HG02938 (cell line): ENCODE measurements at regions not wholly inside any gene's neighbourhood (a gene's known extent, or its start where the extent isn't known, plus 50 kb on each side); places are given as distances from the start of the nearest gene placed in this dataset.
"Not testable (repeated sequence)": the region's sequence is repeated elsewhere in the genome, so short reads cannot be mapped to it uniquely, and the experiment has no call there.

Experiments used
- ATAC-seq: cut with Tn5 transposase; IDR thresholded peaks from one replicate; pipeline ENCODE4 v1.9.1; 2021; ENCODE audit warnings: mild to moderate bottlenecking, moderate library complexity; ENCODE audit not compliant: unreplicated experiment

DNA sequence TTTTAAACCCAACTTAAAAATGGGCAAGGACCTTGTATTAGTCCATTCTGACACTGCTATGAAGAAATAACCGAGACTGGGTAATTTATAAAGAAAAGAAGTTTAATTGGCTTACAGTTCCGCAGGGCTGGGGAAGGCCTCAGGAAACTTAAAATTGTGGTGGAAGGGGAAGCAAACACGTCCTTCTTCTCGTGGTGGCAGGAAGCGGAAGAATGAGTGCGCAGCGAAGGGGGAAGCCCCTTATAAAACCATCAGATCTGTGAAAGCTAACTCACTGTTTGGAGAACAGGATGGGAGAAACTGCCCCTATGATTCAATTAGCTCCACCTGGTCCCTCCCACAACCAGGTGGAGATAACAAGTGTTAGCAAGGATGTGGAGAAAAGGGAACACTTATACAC lies 237.7 kb downstream of the SEC16B start:
- ATAC-seq: no peak

DNA sequence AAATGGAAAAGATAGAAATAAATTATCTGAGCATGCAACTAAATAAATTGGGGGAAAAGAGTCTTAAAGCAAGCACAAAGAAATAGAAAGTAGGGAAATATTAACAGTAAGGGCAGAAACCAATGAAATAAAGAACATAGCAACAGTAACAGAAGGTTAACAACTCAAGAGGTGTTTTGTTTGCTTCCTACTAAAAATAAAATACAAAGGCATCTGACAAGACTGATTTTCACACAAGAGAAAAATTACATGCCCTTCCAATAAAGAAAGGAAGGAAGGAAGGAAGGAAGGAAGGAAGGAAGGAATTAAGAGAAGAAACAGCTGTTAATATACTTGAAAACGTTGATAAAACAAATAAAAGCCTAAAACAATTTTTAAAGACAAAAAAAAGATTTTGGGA lies 240.2 kb downstream of the SEC16B start:
- ATAC-seq: no peak

DNA sequence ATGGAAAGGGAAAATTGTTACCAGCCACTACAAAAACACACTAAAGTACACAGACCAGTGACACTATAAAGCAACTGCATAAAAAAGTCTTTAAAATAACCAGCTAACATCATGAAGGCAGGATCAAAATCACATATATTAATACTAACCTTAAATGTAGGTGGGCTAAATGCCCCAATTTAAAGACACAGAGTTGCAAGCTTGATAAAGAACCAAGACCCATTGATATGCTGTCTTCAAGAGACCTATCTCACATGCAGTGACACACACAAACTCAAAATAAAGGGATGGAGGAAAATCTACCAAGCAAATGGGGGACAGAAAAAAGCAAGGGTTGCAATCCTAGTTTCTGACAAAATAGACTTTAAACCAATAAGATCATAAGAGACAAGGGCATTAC lies 246.3 kb downstream of the SEC16B start:
- ATAC-seq: no peak

DNA sequence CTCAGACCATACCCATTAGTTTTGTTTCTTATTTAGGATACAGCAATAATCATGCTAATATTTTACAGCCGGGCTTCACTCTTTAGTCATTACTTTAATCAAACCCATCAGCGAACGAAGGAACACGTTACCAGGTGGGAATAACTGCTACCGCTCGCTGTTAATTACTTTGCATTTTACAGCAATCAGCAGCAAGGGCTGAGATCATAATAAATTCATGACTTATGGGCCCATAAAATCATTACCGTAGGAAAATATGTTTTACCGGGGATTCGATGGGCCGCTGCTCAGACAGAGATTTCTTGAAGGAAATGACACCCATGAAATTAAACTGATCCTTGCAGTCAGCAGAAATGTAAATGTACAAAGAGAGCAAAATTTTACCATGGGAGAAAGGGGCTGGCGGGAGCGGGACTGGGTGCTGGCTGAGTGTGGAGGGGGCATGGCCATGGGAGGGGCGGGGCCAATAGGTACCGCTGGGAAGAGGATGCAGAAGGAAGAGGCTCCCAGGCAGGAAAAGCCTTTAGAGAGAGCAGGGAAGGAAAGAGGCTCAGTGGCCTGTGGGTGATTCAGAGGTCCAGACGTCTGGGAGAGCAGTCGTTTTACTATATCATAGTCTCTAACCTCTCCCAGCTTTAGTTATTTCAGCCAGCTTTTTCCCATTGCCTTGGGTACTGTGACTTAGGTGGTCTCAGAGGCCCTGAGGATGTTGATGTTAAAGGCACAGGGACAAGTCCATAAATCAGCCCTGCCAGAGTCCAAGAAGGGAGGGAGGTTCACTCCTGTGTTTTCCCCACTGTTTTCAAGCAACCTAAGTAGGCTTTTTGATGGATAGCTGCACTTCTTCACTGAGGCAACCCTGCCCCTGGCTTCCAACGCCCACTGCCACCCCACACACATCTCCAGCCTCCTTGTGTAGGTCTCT lies 258.9 kb downstream of the SEC16B start:
- no peak for ATAC-seq

DNA sequence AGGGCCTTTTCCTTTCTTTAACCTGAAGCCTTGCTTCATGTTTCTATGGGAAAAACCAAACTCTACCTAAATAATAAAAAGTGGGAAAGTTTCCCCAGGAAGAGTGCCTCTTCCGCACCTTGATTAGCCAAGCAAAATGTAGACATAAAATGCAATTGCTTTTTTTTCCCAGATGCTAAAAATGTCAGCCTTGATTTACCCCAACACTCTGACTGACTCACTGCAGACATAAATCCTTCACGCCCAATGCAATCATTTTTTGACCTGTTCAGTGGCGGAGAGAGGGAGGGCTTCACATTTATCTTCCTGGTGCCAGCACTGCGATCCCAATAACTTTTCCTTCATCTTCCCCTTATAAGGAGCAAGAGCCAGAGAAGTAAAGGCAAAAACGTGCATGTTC lies 261.5 kb downstream of the SEC16B start:
- no peak for ATAC-seq

DNA sequence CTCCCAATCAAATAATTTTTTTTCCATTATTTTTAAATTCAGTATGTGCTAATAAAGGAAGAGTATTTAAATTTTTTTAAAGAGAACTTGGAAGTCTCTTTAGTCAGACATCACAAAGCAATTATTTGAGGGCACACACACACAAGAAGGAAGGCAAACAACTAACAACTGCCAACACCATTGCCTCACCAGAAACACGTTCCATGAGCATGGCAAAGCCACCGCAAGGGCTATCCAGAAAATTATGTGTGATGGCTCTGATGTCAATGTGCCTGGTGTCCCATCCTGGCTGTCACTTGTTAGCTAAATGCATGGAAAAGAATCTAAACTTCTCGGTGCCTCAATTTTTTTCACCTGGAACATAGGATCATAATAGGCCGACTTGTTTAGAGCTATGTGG lies 262.9 kb downstream of the SEC16B start:
- ATAC-seq: no peak

DNA sequence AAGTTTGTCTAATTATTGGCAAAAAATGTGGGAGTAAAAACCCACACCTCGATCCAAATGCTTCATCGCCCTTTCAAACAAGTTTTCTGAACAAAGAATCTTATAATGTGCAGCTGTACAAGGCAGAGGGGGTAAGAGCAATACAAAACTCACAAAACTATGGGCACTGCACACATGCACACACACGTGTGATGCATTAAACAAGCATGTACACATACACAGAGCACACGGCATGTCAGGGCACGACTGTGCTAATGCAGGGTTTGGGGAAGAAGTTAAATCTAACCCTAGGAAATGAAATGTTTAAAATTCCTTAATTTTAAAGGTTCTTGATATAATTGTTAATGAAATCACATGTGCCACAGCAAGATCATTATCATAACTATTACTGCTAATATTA lies 264.0 kb downstream of the SEC16B start:
- no peak for ATAC-seq

DNA sequence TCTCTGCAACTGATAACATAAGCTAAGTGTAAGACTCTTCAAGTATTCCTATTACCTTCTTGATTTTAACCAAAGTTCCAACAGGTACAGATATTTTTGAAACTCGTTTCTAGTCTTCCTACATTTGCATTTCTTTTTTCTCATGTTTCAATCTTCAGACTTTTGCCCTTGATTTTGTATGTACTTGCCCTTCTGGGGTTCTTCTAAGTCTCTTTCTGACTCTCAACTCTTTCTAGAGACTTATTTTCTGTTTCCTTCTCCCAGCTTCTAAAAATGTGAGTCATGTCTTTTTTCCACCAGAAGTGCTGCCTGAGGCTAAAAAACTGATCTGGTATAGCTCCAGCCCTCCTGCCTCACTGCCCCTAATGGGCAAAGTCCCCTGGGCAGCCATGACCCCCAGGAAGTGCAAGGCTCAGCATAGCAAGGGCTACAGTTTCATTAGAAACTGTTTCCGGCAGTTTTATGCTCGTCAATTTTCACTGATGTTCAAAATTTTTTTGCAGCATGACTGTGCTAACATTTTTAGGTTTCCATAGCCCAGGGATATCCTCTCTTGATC lies 265.9 kb downstream of the SEC16B start:
- no peak for ATAC-seq

DNA sequence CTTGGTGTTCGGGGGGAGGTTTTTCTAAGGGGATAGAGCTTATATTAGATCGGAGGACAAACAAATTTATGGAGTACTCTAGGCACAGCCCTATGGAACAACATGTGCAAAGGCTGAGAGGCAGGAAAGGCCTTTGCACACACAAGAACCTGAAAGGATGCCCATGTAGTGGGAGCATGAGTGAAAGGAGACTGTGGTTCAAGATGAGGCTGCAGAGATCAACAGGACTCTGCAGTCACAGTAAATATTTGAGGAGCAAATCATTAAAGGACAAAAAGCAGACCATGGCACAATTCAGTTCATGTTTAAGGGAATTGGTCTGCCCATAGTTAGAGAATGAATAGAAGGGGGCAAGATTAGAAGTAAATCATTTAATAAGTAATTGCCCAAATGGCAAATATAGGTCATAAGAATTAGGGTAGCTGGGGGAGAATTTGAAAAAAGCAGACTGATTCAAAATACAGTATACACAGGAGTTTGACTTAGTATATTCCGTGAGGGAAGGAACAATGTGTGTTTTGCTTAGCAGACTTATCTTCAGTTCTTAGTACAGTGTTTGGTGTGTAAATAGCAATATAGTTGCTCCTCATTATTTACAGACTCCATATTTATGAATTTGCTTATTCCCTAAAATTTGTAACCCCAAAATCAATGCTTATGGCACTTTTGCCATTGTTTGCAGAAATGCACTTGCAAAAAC lies 268.1 kb downstream of the SEC16B start:
- ATAC-seq: no peak

DNA sequence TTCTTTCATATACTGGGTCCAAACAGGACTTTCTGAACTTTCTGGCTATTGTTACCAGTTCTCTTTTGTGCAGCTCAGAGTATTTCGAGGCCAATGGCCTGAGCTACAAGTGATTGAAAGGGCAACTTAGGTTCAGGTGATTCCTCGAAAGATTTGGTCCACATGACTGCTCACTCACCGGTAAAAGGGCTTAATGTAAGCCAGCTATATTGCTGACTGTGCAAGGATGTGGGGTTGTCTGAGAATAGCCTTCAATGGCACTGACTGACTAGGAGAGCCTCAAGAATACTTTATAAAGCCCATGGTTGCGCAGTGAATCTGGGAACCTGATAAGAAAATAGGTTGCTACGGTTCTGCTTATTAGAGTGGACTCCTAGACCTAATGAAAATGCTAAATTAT lies 269.0 kb downstream of the SEC16B start:
- ATAC-seq: no peak

DNA sequence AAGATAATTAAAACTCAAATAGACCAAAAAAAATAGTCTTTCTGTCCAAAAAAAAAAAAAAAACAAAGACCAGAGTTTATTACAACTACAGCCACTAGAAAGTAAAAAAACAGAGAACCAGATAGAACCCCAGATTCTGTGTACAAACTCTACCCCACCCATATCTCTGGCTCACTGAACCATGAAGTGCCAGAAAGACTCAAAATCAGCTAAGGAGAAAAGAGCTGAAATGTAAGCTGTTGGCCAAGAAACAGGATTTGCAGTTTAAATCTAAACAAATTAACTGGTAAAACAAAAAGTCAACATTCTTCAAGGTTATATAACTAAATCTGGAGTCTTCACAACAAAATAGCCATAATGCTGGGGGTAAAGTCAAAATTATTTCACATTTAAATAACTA lies 278.9 kb downstream of the SEC16B start:
- ATAC-seq: no peak

DNA sequence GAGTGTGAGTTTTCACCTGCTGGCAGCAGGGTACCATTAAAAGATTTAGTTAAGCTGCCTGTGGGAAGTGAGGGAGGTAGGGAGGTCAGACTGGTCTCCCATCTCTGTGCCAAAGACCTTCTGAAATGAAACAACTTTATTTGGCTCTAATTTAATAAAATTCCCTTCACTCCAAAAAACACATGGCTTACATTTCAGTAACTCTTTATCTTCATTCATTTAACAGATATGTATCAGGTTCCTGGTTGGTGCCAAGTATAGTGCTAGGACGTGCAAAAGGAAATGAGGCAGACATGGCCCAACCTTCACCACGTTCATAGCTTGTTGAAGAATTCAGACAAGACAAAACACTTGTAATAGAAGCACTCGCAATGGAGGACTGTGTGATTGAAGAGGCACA lies 282.3 kb downstream of the SEC16B start:
- ATAC-seq: no peak

DNA sequence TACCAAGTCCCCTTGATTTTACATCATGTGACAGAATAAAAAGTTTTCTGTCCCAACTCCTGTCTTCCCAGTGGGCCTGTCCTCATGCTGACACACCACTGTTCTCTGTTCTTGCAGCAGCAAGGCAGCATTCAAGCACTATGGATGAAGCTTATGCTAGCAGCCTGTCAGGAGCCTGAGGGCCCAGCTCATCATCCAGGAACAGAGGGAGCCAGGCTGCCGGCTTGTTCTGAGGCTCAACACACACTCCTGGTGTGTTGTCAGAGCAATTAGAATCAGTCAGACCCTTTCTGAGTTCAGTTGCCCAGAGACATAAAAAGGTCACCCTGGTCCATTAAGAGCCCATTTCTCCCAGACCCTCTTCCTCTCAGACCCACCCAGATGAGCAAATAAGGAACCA lies 282.9 kb downstream of the SEC16B start:
- no peak for ATAC-seq

DNA sequence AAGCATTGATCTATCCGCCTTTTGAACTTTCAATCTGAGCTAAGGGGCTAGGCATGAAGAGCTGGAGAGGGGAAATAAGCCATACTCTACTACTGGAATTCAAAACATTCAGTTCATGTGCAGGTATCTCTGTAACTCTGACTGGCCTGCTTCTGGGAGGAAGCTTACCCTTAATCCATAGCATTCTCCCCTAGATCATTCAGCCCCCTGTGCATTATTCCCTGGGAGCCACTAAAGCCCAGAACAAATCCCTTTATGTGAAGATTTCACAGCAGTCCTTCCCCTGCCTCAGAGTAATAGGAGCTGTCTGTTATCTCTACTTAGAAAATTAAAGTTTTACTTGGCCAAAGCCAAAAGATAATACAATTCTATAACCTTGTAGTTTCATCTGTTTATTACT lies 300.7 kb downstream of the SEC16B start:
- ATAC-seq: no peak

DNA sequence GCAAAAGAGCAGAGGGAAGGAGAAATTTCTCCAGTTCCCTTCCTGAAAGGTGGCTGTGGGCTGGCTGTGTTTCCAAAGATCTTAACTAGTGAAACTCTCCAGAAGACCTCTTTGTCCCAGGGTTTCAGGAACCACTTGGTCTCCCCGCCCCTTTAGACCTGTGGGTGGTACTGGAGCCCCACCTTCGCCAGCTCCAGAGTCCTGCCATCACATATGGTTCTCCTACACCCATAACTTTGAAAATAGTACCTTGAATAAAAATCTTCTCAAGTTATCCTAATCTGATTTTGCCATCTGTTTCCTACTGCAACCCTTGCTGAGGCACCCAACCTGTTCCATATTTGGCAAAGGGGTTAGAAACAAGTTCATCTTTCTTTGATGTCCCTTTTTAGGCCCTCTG lies 303.9 kb downstream of the SEC16B start:
- ATAC-seq: no peak

DNA sequence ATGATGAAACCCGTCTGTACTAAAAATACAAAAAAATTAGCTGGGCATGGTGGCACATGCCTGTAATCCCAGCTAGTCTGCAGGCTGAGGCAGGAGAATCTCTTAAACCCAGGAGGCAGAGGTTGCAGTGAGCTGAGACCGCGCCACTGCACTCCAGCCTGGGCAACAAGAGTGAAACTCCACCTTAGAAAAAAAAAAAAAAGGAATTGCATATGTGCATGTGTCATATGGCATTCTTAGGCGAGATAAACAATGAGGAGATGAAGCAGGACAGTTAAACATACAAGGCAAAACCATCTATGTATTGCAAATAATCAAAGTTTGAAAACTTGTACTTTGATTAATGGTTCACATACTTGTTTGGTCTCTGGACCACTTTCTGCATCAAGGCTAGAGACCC lies 305.1 kb downstream of the SEC16B start:
- not testable (repeated sequence) for ATAC-seq

DNA sequence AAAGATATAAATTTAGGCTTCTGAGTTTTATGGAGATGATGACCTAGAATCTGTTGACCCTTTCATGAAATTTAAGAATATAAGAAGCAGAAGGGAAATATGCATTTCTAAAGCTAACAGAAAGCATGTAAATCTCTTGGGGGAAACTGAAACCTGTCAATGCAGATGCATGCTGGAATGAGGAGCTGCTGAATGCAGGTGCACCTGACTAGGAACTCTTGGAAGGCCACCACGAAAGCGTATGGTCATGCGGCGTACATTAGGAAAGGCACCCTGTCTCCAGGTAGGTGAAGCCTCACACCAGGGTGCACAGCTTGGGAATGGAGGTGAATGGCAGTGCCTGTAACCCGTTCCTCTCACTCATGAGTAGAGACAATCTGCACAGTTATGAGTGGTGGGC lies 309.7 kb downstream of the SEC16B start:
- no peak for ATAC-seq

DNA sequence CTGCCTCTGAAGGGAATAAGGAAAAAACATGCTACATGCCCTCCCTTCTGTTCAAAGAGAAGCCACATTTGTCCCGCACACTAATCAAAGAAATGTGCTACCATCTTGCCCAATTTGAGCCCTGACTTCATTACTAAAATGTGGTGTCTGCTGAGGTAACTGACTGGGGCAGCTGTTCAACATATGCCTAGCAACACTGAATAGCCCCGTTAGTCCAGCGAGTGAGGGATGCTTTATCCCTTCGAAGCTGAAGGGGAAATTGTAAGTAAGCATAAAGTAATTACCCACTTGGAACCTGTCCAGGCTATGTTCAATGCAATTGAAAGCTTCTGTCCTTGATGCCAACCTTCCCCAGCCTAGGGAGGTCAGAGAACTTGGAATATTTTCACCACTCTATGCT lies 310.6 kb downstream of the SEC16B start:
- no peak for ATAC-seq

DNA sequence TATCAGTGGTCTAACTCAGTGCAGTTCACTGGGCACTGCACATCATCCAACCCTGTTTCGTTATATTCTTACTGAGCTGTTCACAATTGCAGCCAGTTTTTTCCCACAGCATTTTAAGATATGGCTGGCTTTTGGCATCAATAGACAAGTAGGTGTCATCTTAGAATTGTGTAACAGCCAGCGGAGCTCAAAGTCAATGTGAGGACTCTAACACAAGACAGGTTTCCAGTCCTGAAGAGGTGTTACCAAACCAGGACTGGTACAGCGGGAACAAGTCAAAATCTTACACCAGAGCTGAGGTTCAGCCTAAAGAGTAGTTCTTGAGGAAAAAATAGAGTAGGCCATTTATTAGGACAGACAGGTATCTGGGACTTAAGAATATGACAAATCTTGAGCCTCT lies 313.3 kb downstream of the SEC16B start:
- ATAC-seq: no peak

DNA sequence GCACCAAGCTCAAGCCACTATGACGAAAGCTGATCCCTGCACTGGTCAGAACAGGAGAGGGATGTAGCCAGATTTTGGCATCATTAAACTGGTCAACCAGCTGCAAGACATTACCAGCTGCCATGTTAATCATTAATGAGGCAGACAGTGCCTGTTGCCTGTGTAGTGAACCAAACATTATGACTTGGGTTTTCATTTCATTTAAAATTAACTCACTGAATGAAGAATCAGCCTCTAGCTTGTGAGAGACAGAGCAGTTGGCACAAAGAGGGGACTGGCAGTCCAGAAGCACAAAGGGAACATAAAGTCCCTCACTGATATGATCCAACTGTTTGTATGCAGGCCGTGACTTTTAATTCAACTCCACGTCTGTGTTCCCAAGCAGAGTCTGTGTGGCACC lies 318.9 kb downstream of the SEC16B start:
- ATAC-seq: no peak

DNA sequence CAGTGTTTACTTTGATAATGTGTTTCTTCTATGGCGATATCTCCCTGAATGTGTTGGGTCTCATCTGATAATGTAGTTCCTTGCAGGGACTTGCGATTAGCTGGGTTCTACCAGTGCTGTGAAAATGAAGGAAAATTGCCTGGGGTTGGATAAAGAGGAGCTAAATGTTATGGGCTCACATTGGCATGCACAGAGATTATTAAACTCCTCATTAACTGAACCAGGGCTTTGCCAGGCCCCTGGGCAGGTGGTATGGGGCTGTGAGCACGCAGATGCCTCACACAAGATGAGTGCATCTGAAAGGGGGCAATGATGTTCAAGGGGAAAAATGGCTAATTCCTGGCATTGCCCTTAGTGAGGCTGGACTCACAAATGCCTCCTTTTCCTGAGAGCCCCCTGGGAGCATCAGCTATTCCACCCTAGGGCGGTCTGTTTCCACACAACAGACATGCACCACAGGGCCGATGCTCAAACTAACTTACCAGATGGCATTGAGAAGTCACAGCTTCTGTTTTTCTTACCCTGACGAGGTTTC lies 321.1 kb downstream of the SEC16B start:
- ATAC-seq: no peak

DNA sequence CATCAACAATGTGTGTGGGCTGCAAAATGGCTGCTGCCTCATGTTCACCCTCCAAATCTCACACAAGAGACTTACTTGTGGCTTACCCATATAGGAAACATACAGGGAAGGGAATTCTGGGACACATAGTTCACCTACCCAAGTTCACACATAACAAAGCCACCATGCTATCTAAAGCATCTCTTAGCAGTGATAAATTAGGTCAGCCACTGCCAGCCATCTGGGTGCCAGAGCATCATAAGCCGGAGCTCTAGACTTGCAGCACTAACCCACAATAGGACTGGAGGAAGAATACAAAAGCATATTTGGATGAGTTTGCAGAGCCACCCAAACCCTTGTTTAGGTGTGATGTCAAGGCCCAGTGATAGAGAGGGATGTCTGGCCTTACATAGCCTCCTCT lies 321.7 kb downstream of the SEC16B start:
- ATAC-seq: no peak
